ENCODE measurements at regions not wholly inside any gene's neighbourhood (a gene's known extent, or its start where the extent isn't known, plus 50 kb on each side); places are given as distances from the start of the nearest gene placed in this dataset.

- Histone ChIP-seq H3K27ac (no peak overlapping the region), H3K4me3 (no peak overlapping the region), H3K27me3 (replicated peaks) (no peaks in the 10 kb centered on the region; the same call in 1 of the 2 replicates), H3K4me1 (replicated peaks) (no peaks in the 10 kb centered on the region), H3K36me3 (no peaks in the 10 kb centered on the region), H3K9me3 (replicated peaks) (no peaks in the 10 kb centered on the region)
- DNase-seq (ENCODE audit: low read depth in 1 of 2, low spot score in 2 of 2), result no peak
These were observed 337.0 kb downstream of the HAPSTR1 start for GRCh38 chr16:9428355-9429005.

- Histone ChIP-seq H3K9me3 (replicated peaks) (no peaks in the 10 kb centered on the region), H3K4me1 (replicated peaks) (no peaks in the 10 kb centered on the region), H3K4me3 (no peak overlapping the region), H3K36me3 (no peaks in the 10 kb centered on the region), H3K27me3 (replicated peaks) (no peaks in the 10 kb centered on the region), H3K27ac (no peak overlapping the region)
- no peak for DNase-seq (ENCODE audit: low read depth in 1 of 2, low spot score in 2 of 2)
These were observed 338.3 kb downstream of the HAPSTR1 start for GRCh38 chr16:9429646-9430330.

- H3K4me3 ChIP-seq, result no peak overlapping the region
- H3K36me3 ChIP-seq, result no peaks in the 10 kb centered on the region
These were observed 343.2 kb downstream of the HAPSTR1 start for GRCh38 chr16:9434659-9435058.

GRCh38 chr16:9436175-9436574 is 344.7 kb downstream of the HAPSTR1 start:
- DNase-seq (ENCODE audit: low read depth in 1 of 2, low spot score in 2 of 2), result no peak
- H3K9me3 ChIP-seq (replicated peaks), result no peaks in the 10 kb centered on the region
- H3K4me3 ChIP-seq, result no peak overlapping the region
- H3K4me1 ChIP-seq (replicated peaks), result no peaks in the 10 kb centered on the region
- no peak overlapping the region for H3K27ac ChIP-seq
- no peaks in the 10 kb centered on the region for H3K27me3 ChIP-seq (replicated peaks)
- H3K36me3 ChIP-seq, result no peaks in the 10 kb centered on the region

More at GRCh38 chr16:9434659-9435058, 343.2 kb downstream of the HAPSTR1 start:
- Histone ChIP-seq H3K27ac (no peak overlapping the region), H3K9me3 (replicated peaks) (no peaks in the 10 kb centered on the region), H3K4me1 (replicated peaks) (no peaks in the 10 kb centered on the region), H3K27me3 (replicated peaks) (no peaks in the 10 kb centered on the region)
- DNase-seq (ENCODE audit: low read depth in 1 of 2, low spot score in 2 of 2), result no peak

GRCh38 chr16:9437115-9437514 is 345.7 kb downstream of the HAPSTR1 start:
- Histone ChIP-seq H3K27ac (no peak overlapping the region), H3K4me1 (replicated peaks) (no peaks in the 10 kb centered on the region), H3K27me3 (replicated peaks) (no peaks in the 10 kb centered on the region), H3K4me3 (no peak overlapping the region), H3K9me3 (replicated peaks) (no peaks in the 10 kb centered on the region), H3K36me3 (no peaks in the 10 kb centered on the region)
- DNase-seq (ENCODE audit: low read depth in 1 of 2, low spot score in 2 of 2), result no peak

GRCh38 chr16:9438991-9439390 is 347.5 kb downstream of the HAPSTR1 start:
- Histone ChIP-seq H3K4me1 (replicated peaks) (no peaks in the 10 kb centered on the region), H3K27ac (no peak overlapping the region), H3K36me3 (no peaks in the 10 kb centered on the region), H3K27me3 (replicated peaks) (no peaks in the 10 kb centered on the region), H3K4me3 (no peak overlapping the region), H3K9me3 (replicated peaks) (no peaks in the 10 kb centered on the region)
- DNase-seq (ENCODE audit: low read depth in 1 of 2, low spot score in 2 of 2), result no peak

- DNase-seq (ENCODE audit: low read depth in 1 of 2, low spot score in 2 of 2), result no peak
- Histone ChIP-seq H3K4me1 (replicated peaks) (no peaks in the 10 kb centered on the region), H3K27ac (no peak overlapping the region), H3K27me3 (replicated peaks) (0 out of 2 replicates have a peak, but pooled peaks cover 3% of the 10 kb centered on the region), H3K4me3 (no peak overlapping the region), H3K36me3 (no peaks in the 10 kb centered on the region), H3K9me3 (replicated peaks) (no peaks in the 10 kb centered on the region)
These were observed 349.6 kb downstream of the HAPSTR1 start for GRCh38 chr16:9441012-9441411.

- no peak overlapping the region for H3K4me3 ChIP-seq
- no peaks in the 10 kb centered on the region for H3K9me3 ChIP-seq (replicated peaks)
- H3K27ac ChIP-seq, result no peak overlapping the region
- H3K4me1 ChIP-seq (replicated peaks), result no peaks in the 10 kb centered on the region
- no peaks in the 10 kb centered on the region for H3K36me3 ChIP-seq
- no peak for DNase-seq (ENCODE audit: low read depth in 1 of 2, low spot score in 2 of 2)
- H3K27me3 ChIP-seq (replicated peaks), result 0 out of 2 replicates have a peak, but pooled peaks cover 3% of the 10 kb centered on the region
These were observed 352.4 kb downstream of the HAPSTR1 start for GRCh38 chr16:9443864-9444263.

GRCh38 chr16:9446471-9447194 is 355.2 kb downstream of the HAPSTR1 start:
- Histone ChIP-seq H3K9me3 (replicated peaks) (no peaks in the 10 kb centered on the region), H3K4me1 (replicated peaks) (no peaks in the 10 kb centered on the region), H3K36me3 (no peaks in the 10 kb centered on the region), H3K27ac (no peak overlapping the region), H3K27me3 (replicated peaks) (peaks cover 3% of the 10 kb centered on the region; the same call in 1 of the 2 replicates), H3K4me3 (no peak overlapping the region)
- DNase-seq (ENCODE audit: low read depth in 1 of 2, low spot score in 2 of 2), result no peak

- H3K9me3 ChIP-seq (replicated peaks), result no peaks in the 10 kb centered on the region
- peaks cover 3% of the 10 kb centered on the region; the same call in 1 of the 2 replicates for H3K27me3 ChIP-seq (replicated peaks)
- H3K4me1 ChIP-seq (replicated peaks), result no peaks in the 10 kb centered on the region
- H3K36me3 ChIP-seq, result no peaks in the 10 kb centered on the region
- H3K27ac ChIP-seq, result no peak overlapping the region
- no peak overlapping the region for H3K4me3 ChIP-seq
- DNase-seq (ENCODE audit: low read depth in 1 of 2, low spot score in 2 of 2), result no peak
These were observed 355.7 kb downstream of the HAPSTR1 start for GRCh38 chr16:9447195-9447551.

GRCh38 chr16:9447699-9448098 is 356.3 kb downstream of the HAPSTR1 start:
- no peak overlapping the region for H3K27ac ChIP-seq
- no peak overlapping the region for H3K4me3 ChIP-seq
- DNase-seq (ENCODE audit: low read depth in 1 of 2, low spot score in 2 of 2), result no peak
- no peaks in the 10 kb centered on the region for H3K9me3 ChIP-seq (replicated peaks)
- H3K27me3 ChIP-seq (replicated peaks), result peaks cover 3% of the 10 kb centered on the region; the same call in 1 of the 2 replicates
- H3K4me1 ChIP-seq (replicated peaks), result no peaks in the 10 kb centered on the region
- H3K36me3 ChIP-seq, result no peaks in the 10 kb centered on the region

GRCh38 chr16:9449597-9449996 is 358.2 kb downstream of the HAPSTR1 start:
- H3K4me3 ChIP-seq, result no peak overlapping the region
- H3K27me3 ChIP-seq (replicated peaks), result no peaks in the 10 kb centered on the region; the same call in 1 of the 2 replicates
- H3K27ac ChIP-seq, result no peak overlapping the region
- H3K4me1 ChIP-seq (replicated peaks), result no peaks in the 10 kb centered on the region
- H3K9me3 ChIP-seq (replicated peaks), result no peaks in the 10 kb centered on the region
- no peak for DNase-seq (ENCODE audit: low read depth in 1 of 2, low spot score in 2 of 2)
- no peaks in the 10 kb centered on the region for H3K36me3 ChIP-seq

- H3K27me3 ChIP-seq (replicated peaks), result peaks cover 14% of the 10 kb centered on the region
- no peak for DNase-seq (ENCODE audit: low read depth in 1 of 2, low spot score in 2 of 2)
These were observed 365.8 kb downstream of the HAPSTR1 start for GRCh38 chr16:9457215-9457614.

GRCh38 chr16:9458816-9459215 is 367.4 kb downstream of the HAPSTR1 start:
- no peak overlapping the region for H3K27ac ChIP-seq
- DNase-seq (ENCODE audit: low read depth in 1 of 2, low spot score in 2 of 2), result no peak
- peaks cover 14% of the 10 kb centered on the region for H3K27me3 ChIP-seq (replicated peaks)
- H3K4me3 ChIP-seq, result no peak overlapping the region
- H3K9me3 ChIP-seq (replicated peaks), result no peaks in the 10 kb centered on the region
- no peaks in the 10 kb centered on the region for H3K36me3 ChIP-seq
- H3K4me1 ChIP-seq (replicated peaks), result no peaks in the 10 kb centered on the region

More at GRCh38 chr16:9457215-9457614, 365.8 kb downstream of the HAPSTR1 start:
- Histone ChIP-seq H3K27ac (no peak overlapping the region), H3K9me3 (replicated peaks) (no peaks in the 10 kb centered on the region), H3K4me3 (no peak overlapping the region), H3K4me1 (replicated peaks) (no peaks in the 10 kb centered on the region), H3K36me3 (no peaks in the 10 kb centered on the region)
